ENCODE measurements at regions not wholly inside any gene's neighbourhood (a gene's known extent, or its start where the extent isn't known, plus 50 kb on each side); places are given as distances from the start of the nearest gene placed in this dataset.
A peak's percentile ranks its signal among the peaks of the same experiment; 100 is the strongest.

GRCh38 chr2:54372361-54372760 lies 83.8 kb upstream of the SPTBN1 start:
- no peak overlapping the region for H3K4me3 ChIP-seq (replicated peaks in 1 of 3; ENCODE audit: insufficient read depth in 1 of 3, low read depth in 2 of 3, low read length in 3 of 3)
- H3K4me1 ChIP-seq (ENCODE audit: insufficient read depth, low read length), result peaks cover 23% of the 10 kb centered on the region
- H3K4me2 ChIP-seq (ENCODE audit: low read depth, low read length), result peak overlapping the region; percentile 49
- POLR2A ChIA-PET, result no interaction called here
- FAIRE-seq, result no peak
- H3K79me2 ChIP-seq (ENCODE audit: insufficient read depth, low read length), result no peaks in the 10 kb centered on the region
- CTCF ChIA-PET (ENCODE audit: low intra/inter-chr PET ratio, low total read pairs), result no interaction called here
- in situ Hi-C loops (cut with HindIII; ENCODE audit: extremely low pct_ligation_motif_present, low pct_unique_long_range_greater_than_20kb) (no loop called here), intact Hi-C loops (cut with micrococcal nuclease; ENCODE audit: unreplicated experiment) (no loop called here)
- BruUV-seq (replicated peaks), result no TSS peak
- ATAC-seq, result peak; percentile 16; the same call in 1 of the 3 replicates
- H4K20me1 ChIP-seq (ENCODE audit: insufficient read depth, low read length), result no peaks in the 10 kb centered on the region
- H3K9me3 ChIP-seq (ENCODE audit: low read length), result peaks cover 13% of the 10 kb centered on the region
- H3K27ac ChIP-seq (ENCODE audit: extremely low read length, insufficient read depth, low read length), result no peak overlapping the region
- no peak overlapping the region for H3K9ac ChIP-seq (ENCODE audit: insufficient read depth, low read depth, low read length)
- TF ChIP-seq HOXA9 (CRISPR knock-in tag; IDR thresholded peaks at IDR 0.05; ENCODE audit: borderline replicate concordance) (no peak), ATRX (CRISPR knock-in tag; IDR thresholded peaks at IDR 0.05; ENCODE audit: borderline replicate concordance) (no peak), SRY (CRISPR knock-in tag; IDR thresholded peaks at IDR 0.05) (no peak), PRMT3 (CRISPR knock-in tag; IDR thresholded peaks at IDR 0.05; ENCODE audit: borderline replicate concordance, low read depth) (0 out of 2 replicates have a peak, but pooled peaks have one; percentile 37), ZNF3 (CRISPR knock-in tag; IDR thresholded peaks at IDR 0.05) (no peak), KDM3A (CRISPR knock-in tag; IDR thresholded peaks at IDR 0.05; ENCODE audit: low read depth) (no peak), ZBTB14 (CRISPR knock-in tag; IDR thresholded peaks at IDR 0.05) (no peak), PTBP1 (IDR thresholded peaks at IDR 0.05; ENCODE audit: low read depth, low read length, poor library complexity, severe bottlenecking) (no peak), CREB1 (IDR thresholded peaks at IDR 0.05) (peak; percentile 14; the same call in 1 of the 2 replicates), CREB1 (CRISPR knock-in tag; IDR thresholded peaks at IDR 0.05) (no peak), ZNF414 (CRISPR knock-in tag; IDR thresholded peaks at IDR 0.05) (no peak), ZNF326 (CRISPR knock-in tag; IDR thresholded peaks at IDR 0.05; ENCODE audit: borderline replicate concordance) (no peak), ZNF615 (CRISPR knock-in tag; IDR thresholded peaks at IDR 0.05; ENCODE audit: borderline replicate concordance) (no peak), SKIL (CRISPR knock-in tag; IDR thresholded peaks at IDR 0.05; ENCODE audit: borderline replicate concordance) (no peak), THAP7 (CRISPR knock-in tag; IDR thresholded peaks at IDR 0.05) (no peak), ZNF550 (CRISPR knock-in tag; IDR thresholded peaks at IDR 0.05; ENCODE audit: borderline replicate concordance) (no peak), ZNF577 (CRISPR knock-in tag; IDR thresholded peaks at IDR 0.05; ENCODE audit: borderline replicate concordance, low read depth) (no peak), SP1 (IDR thresholded peaks at IDR 0.05) (no peak), SP1 (CRISPR knock-in tag; IDR thresholded peaks at IDR 0.05) (no peak)
- peaks cover 1 to 48% of the 10 kb centered on the region in 2 experiments; a peak in 3 of 5 replicates for H3K27me3 ChIP-seq (ENCODE audit: control insufficient read depth in 1 of 2, insufficient read depth in 2 of 2, low read length in 2 of 2)
- 19% methylated on average over 4 of the region's 4 CpGs for WGBS (ENCODE audit: low lambda C conversion rate)
- no peaks in the 10 kb centered on the region for H3K36me3 ChIP-seq (replicated peaks in 1 of 2; ENCODE audit: control insufficient read depth in 1 of 2, insufficient read depth in 2 of 2, low read length in 2 of 2)
- DNase-seq (ENCODE audit: low spot score), result no peak
- peak overlapping the region; percentile 60 for H2AFZ ChIP-seq (ENCODE audit: low read length)

Data from HepG2 (cell line).